HL-60 (cell line): ENCODE measurements at regions not wholly inside any gene's neighbourhood (a gene's known extent, or its start where the extent isn't known, plus 50 kb on each side); places are given as distances from the start of the nearest gene placed in this dataset.

Experiments
- POLR2AphosphoS5 ChIP-seq: IDR thresholded peaks from 2 replicates; pipeline ENCODE4 v1.6.1; 2012; ENCODE audit warnings: low read depth
- TF ChIP-seq, protein P1 (sequence below): IDR thresholded peaks from one replicate; pipeline ENCODE4 v1.5.1; 2011; ENCODE audit warnings: low read length, control low read depth, inconsistent platforms; ENCODE audit not compliant: insufficient read depth

DNA sequence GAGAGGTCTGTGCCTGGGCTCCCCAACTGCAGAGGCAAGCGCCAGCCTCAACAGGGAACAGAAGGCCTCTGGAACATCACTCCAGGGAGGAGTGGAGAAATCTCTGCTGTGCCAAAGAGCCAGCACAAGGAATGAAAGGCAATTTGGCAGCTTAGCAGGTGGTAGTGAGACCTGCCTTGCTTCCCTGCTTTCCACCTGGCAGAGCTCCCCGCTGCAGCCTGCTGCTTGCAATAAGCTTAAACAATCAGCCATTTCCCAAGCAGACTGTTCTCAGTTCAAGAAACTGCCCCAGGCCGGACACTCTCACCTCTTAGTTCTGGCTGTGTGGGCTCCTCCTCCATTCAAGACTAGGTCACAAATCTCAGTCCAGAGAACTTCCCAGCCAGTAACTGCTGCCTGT, 370.6 kb downstream of the MAGEB5 start:
- no peak for TF ChIP-seq POLR2AphosphoS5
- TF ChIP-seq, protein P1, sequence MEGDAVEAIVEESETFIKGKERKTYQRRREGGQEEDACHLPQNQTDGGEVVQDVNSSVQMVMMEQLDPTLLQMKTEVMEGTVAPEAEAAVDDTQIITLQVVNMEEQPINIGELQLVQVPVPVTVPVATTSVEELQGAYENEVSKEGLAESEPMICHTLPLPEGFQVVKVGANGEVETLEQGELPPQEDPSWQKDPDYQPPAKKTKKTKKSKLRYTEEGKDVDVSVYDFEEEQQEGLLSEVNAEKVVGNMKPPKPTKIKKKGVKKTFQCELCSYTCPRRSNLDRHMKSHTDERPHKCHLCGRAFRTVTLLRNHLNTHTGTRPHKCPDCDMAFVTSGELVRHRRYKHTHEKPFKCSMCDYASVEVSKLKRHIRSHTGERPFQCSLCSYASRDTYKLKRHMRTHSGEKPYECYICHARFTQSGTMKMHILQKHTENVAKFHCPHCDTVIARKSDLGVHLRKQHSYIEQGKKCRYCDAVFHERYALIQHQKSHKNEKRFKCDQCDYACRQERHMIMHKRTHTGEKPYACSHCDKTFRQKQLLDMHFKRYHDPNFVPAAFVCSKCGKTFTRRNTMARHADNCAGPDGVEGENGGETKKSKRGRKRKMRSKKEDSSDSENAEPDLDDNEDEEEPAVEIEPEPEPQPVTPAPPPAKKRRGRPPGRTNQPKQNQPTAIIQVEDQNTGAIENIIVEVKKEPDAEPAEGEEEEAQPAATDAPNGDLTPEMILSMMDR: no peak
